HCT116 (cell line): ENCODE measurements at regions not wholly inside any gene's neighbourhood (a gene's known extent, or its start where the extent isn't known, plus 50 kb on each side); places are given as distances from the start of the nearest gene placed in this dataset.

ENCODE experiments used
- ATAC-seq: fragments of 200-7000 bp; cut with Tn5 transposase; 2 replicates; pipeline ENCODE4 v1.9.1; 2020; ENCODE audit warnings: mild to moderate bottlenecking, moderate library complexity
- BruUV-seq: library from RNA; stranded (reverse); fragments of 400-500 nt; replicated peaks from 2 replicates; lab custom pipeline; 2021; lab: Mats Ljungman, UMichigan
- CTCF ChIA-PET: fragments of 300-600 bp; sonication (Branson Sonifier 250); formaldehyde crosslinking; loops from one replicate; lab custom pipeline; 2021; ENCODE audit warnings: antibody characterized with exemption; lab: Charles Lee
- POLR2A ChIA-PET: fragments of 300-600, 350-600 bp; sonication (Branson Sonifier 250); formaldehyde crosslinking; loops from one replicate; lab custom pipeline; 2021; ENCODE audit warnings: antibody characterized with exemption; lab: Charles Lee
- RAD21 ChIA-PET, 2 experiments: fragments of 300-600 bp; sonication (Branson Sonifier 250); formaldehyde crosslinking; loops; one replicate each; lab custom pipeline; 2023; ENCODE audit warnings: low total read pairs in 2 of 2; ENCODE audit not compliant: uncharacterized antibody in 2 of 2, unreplicated experiment in 2 of 2, low non-redundant PET in 1 of 2; lab: Charles Lee
- DNase-seq: peaks from one replicate; pipeline ENCODE4 v3.0.0-alpha.2; 2010; ENCODE audit warnings: low read depth, low spot score
- H2AFZ ChIP-seq: fragments of 200-600 bp; shearing (Covaris generic), sonication (generic); 2 replicates; pipeline ENCODE4 v1.6.1; 2017; ENCODE audit warnings: low read depth, mixed run types, mixed read lengths, antibody characterized with exemption, low read length; ENCODE audit not compliant: poor library complexity, severe bottlenecking
- H3K27ac ChIP-seq: 2 replicates; pipeline ENCODE4 v1.5.1; 2012; ENCODE audit warnings: low read depth, low read length
- H3K27me3 ChIP-seq: fragments of 200-600 bp; sonication (generic); 2 replicates; pipeline ENCODE4 v1.6.1; 2016; ENCODE audit warnings: mixed run types, low read length, mixed read lengths; ENCODE audit not compliant: insufficient read depth
- H3K36me3 ChIP-seq, 2 experiments: fragments of 200-500 bp in 1 of 2; fragments of 200-600 bp in 1 of 2; sonication (Bioruptor generic) in 1 of 2; sonication (generic) in 1 of 2; 2 replicates each; pipeline versions ENCODE4 v1.5.1 to v1.6.1; 2014 to 2016; ENCODE audit warnings: low read length in 2 of 2, inconsistent platforms in 1 of 2, mixed read lengths in 1 of 2, mixed run types in 1 of 2; ENCODE audit not compliant: insufficient read depth in 2 of 2, control insufficient read depth in 1 of 2
- H3K4me1 ChIP-seq, 2 experiments: fragments of 200-600 bp in 1 of 2; sonication (generic) in 1 of 2; 2 replicates each; pipeline versions ENCODE4 v1.5.1 to v1.6.1; 2012 to 2017; ENCODE audit warnings: low read length in 2 of 2, inconsistent platforms in 1 of 2, mild to moderate bottlenecking in 1 of 2, mixed read lengths in 1 of 2, mixed run types in 1 of 2, moderate library complexity in 1 of 2; ENCODE audit not compliant: insufficient read depth in 2 of 2, control insufficient read depth in 1 of 2
- H3K4me2 ChIP-seq: fragments of 200-600 bp; sonication (generic); 2 replicates; pipeline ENCODE4 v1.6.1; 2017; ENCODE audit warnings: mixed run types, low read length, mixed read lengths
- H3K4me3 ChIP-seq, 2 experiments: fragments of 200-600 bp in 1 of 2; sonication (generic) in 1 of 2; replicated peaks in 1 of 2; 2 replicates each; pipeline ENCODE4 v1.5.1; 2011 to 2016; ENCODE audit warnings: low read length in 2 of 2, control low read depth in 1 of 2, low read depth in 1 of 2, mild to moderate bottlenecking in 1 of 2, mixed read lengths in 1 of 2, mixed run types in 1 of 2
- H3K79me2 ChIP-seq: fragments of 200-600 bp; sonication (generic); 2 replicates; pipeline ENCODE4 v1.6.1; 2017; ENCODE audit warnings: mild to moderate bottlenecking, mixed run types, low read length, moderate library complexity, mixed read lengths; ENCODE audit not compliant: insufficient read depth
- H3K9ac ChIP-seq: fragments of 200-600 bp; sonication (generic); 2 replicates; pipeline ENCODE4 v1.6.1; 2016; ENCODE audit warnings: low read length, mixed read lengths
- H3K9me2 ChIP-seq: fragments of 200-600 bp; sonication (generic), shearing (Covaris generic); 2 replicates; pipeline ENCODE4 v1.6.1; 2017; ENCODE audit warnings: mixed run types, mild to moderate bottlenecking, moderate library complexity; ENCODE audit not compliant: insufficient read depth
- H3K9me3 ChIP-seq, 2 experiments: fragments of 200-500 bp in 1 of 2; fragments of 200-600 bp in 1 of 2; sonication (Bioruptor generic) in 1 of 2; sonication (generic) in 1 of 2; 2 replicates each; pipeline ENCODE4 v1.6.1; 2014 to 2017; ENCODE audit warnings: low read length in 2 of 2, mixed read lengths in 2 of 2, inconsistent platforms in 1 of 2, low read depth in 1 of 2, mild to moderate bottlenecking in 1 of 2, mixed run types in 1 of 2, moderate library complexity in 1 of 2; ENCODE audit not compliant: control insufficient read depth in 1 of 2, insufficient read depth in 1 of 2
- H4K20me1 ChIP-seq: fragments of 200-600 bp; sonication (generic), shearing (Covaris generic); 2 replicates; pipeline ENCODE4 v1.6.1; 2017; ENCODE audit warnings: mixed run types, mild to moderate bottlenecking, moderate library complexity; ENCODE audit not compliant: insufficient read depth
- CBX3 ChIP-seq: IDR thresholded peaks from 2 replicates; pipeline ENCODE4 v1.6.1; 2012; ENCODE audit warnings: low read depth
- CEBPB ChIP-seq: IDR thresholded peaks from 2 replicates; pipeline ENCODE4 v1.6.1; 2012; ENCODE audit warnings: low read depth
- EGR1 ChIP-seq: IDR thresholded peaks from 2 replicates; pipeline ENCODE4 v1.6.1; 2012; ENCODE audit warnings: low read depth
- EZH2 ChIP-seq: fragments of 200-600 bp; sonication (generic); IDR thresholded peaks from 2 replicates; pipeline ENCODE4 v1.6.1; 2017; ENCODE audit warnings: antibody characterized with exemption, mixed run types
- EZH2phosphoT487 ChIP-seq: fragments of 200-600 bp; IDR thresholded peaks from 2 replicates; pipeline ENCODE4 v1.6.1; 2018; ENCODE audit warnings: antibody characterized with exemption, borderline replicate concordance
- FOSL1 ChIP-seq: IDR thresholded peaks from 2 replicates; pipeline ENCODE4 v1.6.1; 2012; ENCODE audit warnings: low read depth
- JUND ChIP-seq: IDR thresholded peaks from 2 replicates; pipeline ENCODE4 v1.6.1; 2012
- POLR2A ChIP-seq: IDR thresholded peaks from 2 replicates; pipeline ENCODE4 v1.7.0; 2011; ENCODE audit warnings: borderline replicate concordance; ENCODE audit not compliant: insufficient read depth, insufficient read length; ENCODE audit errors: extremely low read depth
- POLR2AphosphoS5 ChIP-seq: IDR thresholded peaks from 2 replicates; pipeline ENCODE4 v1.6.1; 2011; ENCODE audit warnings: mild to moderate bottlenecking, low read depth, low read length, moderate library complexity
- REST ChIP-seq: IDR thresholded peaks from 2 replicates; pipeline ENCODE4 v1.6.1; 2012; ENCODE audit warnings: low read depth
- SIN3A ChIP-seq: IDR thresholded peaks from 2 replicates; pipeline ENCODE4 v1.6.1; 2012; ENCODE audit warnings: low read depth
- SRF ChIP-seq: IDR thresholded peaks from 2 replicates; pipeline ENCODE4 v1.6.1; 2012; ENCODE audit warnings: low read depth
- TCF7L2 ChIP-seq: IDR thresholded peaks from 2 replicates; pipeline ENCODE4 v1.7.0; 2011; ENCODE audit warnings: borderline replicate concordance, inconsistent platforms; ENCODE audit not compliant: insufficient read depth, insufficient read length; ENCODE audit errors: extremely low read depth
- YY1 ChIP-seq: IDR thresholded peaks from 2 replicates; pipeline ENCODE4 v1.6.1; 2011; ENCODE audit warnings: low read length, low read depth, moderate library complexity, mild to moderate bottlenecking; ENCODE audit not compliant: insufficient replicate concordance; ENCODE audit errors: extremely low read depth
- intact Hi-C: fragments of 100-400 bp; cut with micrococcal nuclease; formaldehyde crosslinking; loops from 2 replicates; pipeline ENCODE4 v1.10.0; 2022
- TF ChIP-seq, protein P1 (sequence below): IDR thresholded peaks from 2 replicates; pipeline ENCODE4 v1.6.1; 2011; ENCODE audit warnings: mild to moderate bottlenecking, low read length, moderate library complexity; ENCODE audit not compliant: insufficient replicate concordance; ENCODE audit errors: extremely low read depth

- ATAC-seq (no peak), DNase-seq (no peak)
- Histone ChIP-seq H3K36me3 (no peaks in the 10 kb centered on the region), H3K9me3 (no peaks in the 10 kb centered on the region)
- TF ChIP-seq JUND (no peak), CEBPB (no peak)
- TF ChIP-seq, all 23 proteins: peak for 0
- Histone ChIP-seq H3K79me2 (no peaks in the 10 kb centered on the region), H3K9ac (no peak overlapping the region), H3K27me3 (no peaks in the 10 kb centered on the region), H3K9me2 (no peaks in the 10 kb centered on the region), H3K4me3 (no peak overlapping the region), H3K27ac (no peak overlapping the region), H2AFZ (no peak overlapping the region), H3K4me2 (no peak overlapping the region), H3K4me1 (0 out of 4 replicates have a peak, but pooled peaks cover 0 to 3% of the 10 kb centered on the region in 2 experiments), H4K20me1 (no peaks in the 10 kb centered on the region)
- intact Hi-C loops: no loop called here
- BruUV-seq: no TSS peak
- ChIA-PET POLR2A (no interaction called here), RAD21 (no interaction called here), CTCF (no interaction called here)
Measured at GRCh38 chr10:58885146-58885545, 291.3 kb upstream of the PHYHIPL start.

- Histone ChIP-seq H3K4me2 (no peak overlapping the region), H3K4me1 (0 out of 4 replicates have a peak, but pooled peaks cover 0 to 3% of the 10 kb centered on the region in 2 experiments), H3K27ac (no peak overlapping the region), H3K9ac (no peak overlapping the region), H2AFZ (no peak overlapping the region), H3K9me2 (no peaks in the 10 kb centered on the region), H3K9me3 (no peaks in the 10 kb centered on the region), H3K36me3 (no peaks in the 10 kb centered on the region), H3K4me3 (no peak overlapping the region), H3K27me3 (no peaks in the 10 kb centered on the region), H4K20me1 (no peaks in the 10 kb centered on the region), H3K79me2 (no peaks in the 10 kb centered on the region)
- ChIA-PET RAD21 (no interaction called here), CTCF (no interaction called here), POLR2A (no interaction called here)
- no peak for DNase-seq
- intact Hi-C loops: no loop called here
- TF ChIP-seq FOSL1: no peak
- TF ChIP-seq EGR1: no peak
- TF ChIP-seq, protein P1, sequence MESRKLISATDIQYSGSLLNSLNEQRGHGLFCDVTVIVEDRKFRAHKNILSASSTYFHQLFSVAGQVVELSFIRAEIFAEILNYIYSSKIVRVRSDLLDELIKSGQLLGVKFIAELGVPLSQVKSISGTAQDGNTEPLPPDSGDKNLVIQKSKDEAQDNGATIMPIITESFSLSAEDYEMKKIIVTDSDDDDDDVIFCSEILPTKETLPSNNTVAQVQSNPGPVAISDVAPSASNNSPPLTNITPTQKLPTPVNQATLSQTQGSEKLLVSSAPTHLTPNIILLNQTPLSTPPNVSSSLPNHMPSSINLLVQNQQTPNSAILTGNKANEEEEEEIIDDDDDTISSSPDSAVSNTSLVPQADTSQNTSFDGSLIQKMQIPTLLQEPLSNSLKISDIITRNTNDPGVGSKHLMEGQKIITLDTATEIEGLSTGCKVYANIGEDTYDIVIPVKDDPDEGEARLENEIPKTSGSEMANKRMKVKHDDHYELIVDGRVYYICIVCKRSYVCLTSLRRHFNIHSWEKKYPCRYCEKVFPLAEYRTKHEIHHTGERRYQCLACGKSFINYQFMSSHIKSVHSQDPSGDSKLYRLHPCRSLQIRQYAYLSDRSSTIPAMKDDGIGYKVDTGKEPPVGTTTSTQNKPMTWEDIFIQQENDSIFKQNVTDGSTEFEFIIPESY: no peak
- TF ChIP-seq SRF: no peak
- TF ChIP-seq YY1: no peak
- no peak for TF ChIP-seq REST
- no peak for TF ChIP-seq CBX3
- no peak for TF ChIP-seq SIN3A
- TF ChIP-seq POLR2AphosphoS5: no peak
- TF ChIP-seq JUND: no peak
- no peak for TF ChIP-seq TCF7L2
- TF ChIP-seq EZH2: no peak
- no peak for TF ChIP-seq CEBPB
- no peak for TF ChIP-seq EZH2phosphoT487
- TF ChIP-seq POLR2A: no peak
- BruUV-seq: no TSS peak
- ATAC-seq: no peak
Measured at GRCh38 chr10:58885686-58886345, 290.6 kb upstream of the PHYHIPL start.
